PC-9 (cell line): ENCODE measurements at regions not wholly inside any gene's neighbourhood (a gene's known extent, or its start where the extent isn't known, plus 50 kb on each side); places are given as distances from the start of the nearest gene placed in this dataset.

Experiments used
- CTCF ChIP-seq: fragments of 200-600 bp; sonication (generic); conservative IDR thresholded peaks from 2 replicates; pipeline ENCODE4 v1.6.1; 2017; ENCODE audit warnings: mixed run types, antibody characterized with exemption, mild to moderate bottlenecking, moderate library complexity
- EZH2 ChIP-seq: fragments of 200-600 bp; sonication (generic); IDR thresholded peaks from 2 replicates; pipeline ENCODE4 v1.8.0; 2017; ENCODE audit warnings: antibody characterized with exemption, low read depth

- TF ChIP-seq EZH2 (no peak), CTCF (no peak)
Observed at GRCh38 chr6:3631877-3632276, 119.6 kb downstream of the PXDC1 start.
